DMS79 (cell line): ENCODE measurements at regions not wholly inside any gene's neighbourhood (a gene's known extent, or its start where the extent isn't known, plus 50 kb on each side); places are given as distances from the start of the nearest gene placed in this dataset.
"Not testable (repeated sequence)": the region's sequence is repeated elsewhere in the genome, so short reads cannot be mapped to it uniquely, and the experiment has no call there.

Source experiments
- DNase-seq: peaks from one replicate; lab custom pipeline; 2025; lab: John Stamatoyannopoulos, UW

DNA sequence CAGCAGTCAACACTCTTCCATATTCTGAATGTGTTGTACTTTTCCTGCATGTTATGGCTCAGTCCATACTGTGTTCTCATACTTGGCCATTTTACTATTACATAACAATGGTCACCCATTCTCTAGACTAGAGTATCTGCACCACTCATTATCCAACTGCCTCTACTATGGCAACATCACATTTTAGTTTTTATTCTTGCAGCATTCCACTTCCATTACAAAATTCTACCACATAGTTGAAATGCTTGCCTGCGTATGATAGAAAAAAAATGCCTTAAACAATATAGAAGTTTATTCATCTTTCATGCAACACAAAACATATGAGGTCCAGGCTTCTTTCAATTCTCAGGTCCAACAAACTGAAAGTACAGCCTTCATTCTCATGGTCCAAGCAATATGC is 128.0 kb downstream of the TENT5A start:
- no peak for DNase-seq

DNA sequence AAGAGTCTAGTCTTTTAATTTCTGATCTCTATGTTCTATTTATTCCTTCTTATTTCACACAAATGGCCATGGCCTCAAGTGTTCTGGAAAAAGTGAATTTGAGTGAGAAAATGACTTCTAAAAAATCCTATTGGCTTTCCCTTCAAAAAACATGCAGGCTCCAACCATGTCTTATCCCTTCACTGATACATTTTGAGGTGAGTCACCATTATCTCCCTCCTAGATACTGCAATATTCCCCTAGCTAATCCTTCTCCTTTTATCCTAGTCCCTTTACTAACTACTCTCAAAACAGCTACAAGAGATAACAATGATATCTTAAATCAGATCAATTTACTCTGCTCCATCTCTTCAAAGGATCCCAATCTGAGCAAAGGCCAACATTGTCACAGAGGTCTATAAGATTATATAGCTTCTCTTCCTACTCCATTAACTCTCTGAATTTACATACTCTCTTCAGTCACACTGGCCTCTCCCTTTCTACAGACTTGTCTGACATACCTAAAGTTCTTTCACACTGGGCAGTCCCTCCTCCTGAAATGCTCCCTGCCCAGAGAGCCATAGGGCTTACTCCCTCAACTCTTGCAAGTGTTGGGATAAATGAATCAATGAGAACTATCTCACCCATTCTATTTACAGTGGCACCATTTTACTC is 129.2 kb downstream of the TENT5A start:
- no peak for DNase-seq

DNA sequence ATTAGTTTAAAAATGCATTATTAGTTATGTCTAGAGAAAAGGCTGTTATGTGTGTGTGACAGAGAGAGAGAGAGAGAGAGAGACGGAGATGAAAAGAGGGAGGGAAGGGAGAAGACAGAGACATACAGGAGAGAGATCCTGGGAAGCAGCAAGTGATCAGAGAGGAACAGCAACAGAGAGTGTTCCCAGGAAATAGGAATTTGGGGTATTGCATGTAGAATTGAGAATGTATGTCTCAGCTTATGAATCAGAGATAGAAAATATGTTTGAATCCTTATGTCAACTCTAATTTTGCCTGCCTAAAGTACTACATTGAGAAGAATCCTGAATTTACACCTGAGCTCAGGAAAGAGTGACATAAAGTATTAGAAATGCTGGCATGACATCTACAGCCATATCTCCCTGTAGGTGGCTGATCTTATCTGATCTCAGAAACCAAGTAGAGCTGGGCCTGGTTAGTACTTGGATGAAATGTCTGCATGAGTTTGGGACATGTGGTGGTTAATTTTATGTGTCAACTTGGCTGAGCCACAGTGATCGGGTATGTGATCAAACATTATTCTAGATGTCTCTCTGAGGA is 130.6 kb downstream of the TENT5A start:
- no peak for DNase-seq

DNA sequence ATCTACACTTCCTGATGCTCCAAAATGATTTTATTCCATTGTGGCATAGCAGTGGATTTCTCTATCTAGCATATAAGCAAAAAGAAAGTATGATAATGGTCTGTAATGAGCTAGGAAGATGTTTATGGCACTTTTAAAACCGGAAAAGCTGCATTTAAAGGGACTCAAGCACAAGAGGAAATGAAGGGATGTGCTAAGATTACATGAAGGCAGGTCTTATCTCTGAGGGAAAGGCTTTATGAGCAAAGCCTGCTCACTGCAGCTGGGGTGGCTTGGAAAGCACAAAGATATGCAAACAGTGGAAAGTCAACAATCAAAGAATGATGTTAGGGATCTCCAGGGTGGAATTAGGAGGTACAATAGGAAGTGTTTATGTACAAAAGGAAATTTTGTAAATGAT is 138.2 kb downstream of the TENT5A start:
- DNase-seq, result no peak

DNA sequence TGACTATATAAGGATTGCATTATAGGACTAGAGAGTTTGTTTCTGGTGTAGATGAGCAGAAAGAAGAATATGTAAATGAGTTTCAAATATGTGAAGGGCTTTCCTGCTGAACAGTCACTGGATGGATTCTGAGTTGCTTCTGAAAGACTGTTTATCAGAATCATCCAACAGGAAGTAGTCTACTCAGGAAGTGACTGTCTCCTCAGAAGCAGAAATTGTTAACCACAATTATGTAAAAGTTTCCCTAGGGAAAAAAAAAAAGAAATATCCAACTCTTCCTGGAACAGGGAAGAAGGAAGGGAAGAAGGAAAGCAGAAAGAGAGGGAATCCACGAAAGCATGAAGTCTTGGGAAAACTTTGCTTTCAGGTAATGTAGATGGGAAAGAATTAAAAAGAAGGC is 138.9 kb downstream of the TENT5A start:
- DNase-seq, result no peak

DNA sequence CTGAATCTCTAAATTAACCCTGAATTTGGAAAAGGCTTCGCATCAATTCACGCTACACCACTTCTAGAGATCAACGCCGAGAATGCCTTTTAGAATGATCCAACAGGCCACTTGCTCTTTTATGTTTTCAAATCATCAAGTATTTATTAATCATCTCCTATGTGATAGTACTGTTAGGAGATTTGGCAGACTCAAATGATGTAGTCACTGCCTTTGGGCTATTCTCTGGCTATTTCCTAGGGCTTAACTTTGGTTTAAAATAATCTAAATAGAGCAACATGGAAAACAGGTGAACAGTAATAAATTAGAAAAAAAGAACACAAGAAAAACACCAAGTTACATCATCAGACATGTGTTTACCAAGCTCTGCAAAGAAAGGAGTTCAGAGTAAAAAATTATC is 140.3 kb downstream of the TENT5A start:
- DNase-seq, result no peak

DNA sequence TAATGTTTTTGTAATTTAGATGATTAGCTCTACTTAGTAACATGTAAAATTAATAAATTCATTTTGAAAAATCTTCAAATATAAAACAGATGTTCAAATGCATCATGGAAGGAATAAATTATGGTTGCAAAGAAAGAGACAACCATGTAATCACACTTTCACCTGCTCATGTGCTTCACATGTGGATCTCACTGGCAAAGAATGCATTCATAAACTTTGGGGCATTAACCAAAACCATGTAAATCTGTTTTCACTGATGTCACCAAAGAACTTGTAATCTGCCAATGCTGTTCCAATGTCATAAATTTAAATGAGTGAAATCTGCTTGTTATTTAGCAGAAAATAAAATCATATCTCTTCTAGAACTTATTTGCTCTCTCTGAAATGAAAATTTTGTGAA is 142.7 kb downstream of the TENT5A start:
- no peak for DNase-seq

DNA sequence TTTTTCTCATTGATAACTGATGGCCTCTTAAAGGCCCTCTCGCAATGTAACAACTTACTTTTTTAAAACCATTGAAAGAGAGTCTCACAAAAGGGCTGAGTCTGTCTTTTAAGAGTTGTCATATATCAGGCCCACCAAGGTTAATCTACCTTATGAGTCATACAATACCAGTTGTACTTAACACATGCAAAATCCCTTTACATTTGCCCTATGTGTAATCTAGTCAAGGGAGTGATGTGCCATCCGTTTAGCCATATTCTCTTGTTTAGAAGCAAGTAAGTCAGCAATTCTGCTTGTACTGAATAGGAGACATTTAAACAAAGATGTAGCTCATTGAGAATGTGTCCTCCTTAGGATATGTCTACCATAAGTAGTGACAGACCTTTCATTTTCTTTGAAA is 143.7 kb downstream of the TENT5A start:
- DNase-seq, result no peak

DNA sequence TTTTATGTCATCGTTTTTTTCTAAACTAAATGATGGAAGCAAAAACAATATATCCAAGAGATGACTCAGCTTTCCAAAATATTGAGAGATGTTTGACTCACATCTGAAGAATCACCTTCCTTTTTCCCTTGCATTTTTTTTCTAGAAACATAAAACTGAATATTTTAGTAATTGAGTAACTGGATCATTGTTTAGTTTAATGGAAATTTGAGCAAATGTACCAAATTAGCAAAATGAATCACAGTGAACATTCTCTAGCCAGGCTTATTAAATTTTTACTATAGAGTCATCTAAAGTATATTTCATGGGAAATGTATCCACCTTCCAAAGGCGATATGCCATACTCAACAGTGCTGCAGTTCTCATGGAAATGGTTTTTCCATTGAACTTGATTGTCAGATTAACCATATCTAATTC is 145.5 kb downstream of the TENT5A start:
- no peak for DNase-seq

DNA sequence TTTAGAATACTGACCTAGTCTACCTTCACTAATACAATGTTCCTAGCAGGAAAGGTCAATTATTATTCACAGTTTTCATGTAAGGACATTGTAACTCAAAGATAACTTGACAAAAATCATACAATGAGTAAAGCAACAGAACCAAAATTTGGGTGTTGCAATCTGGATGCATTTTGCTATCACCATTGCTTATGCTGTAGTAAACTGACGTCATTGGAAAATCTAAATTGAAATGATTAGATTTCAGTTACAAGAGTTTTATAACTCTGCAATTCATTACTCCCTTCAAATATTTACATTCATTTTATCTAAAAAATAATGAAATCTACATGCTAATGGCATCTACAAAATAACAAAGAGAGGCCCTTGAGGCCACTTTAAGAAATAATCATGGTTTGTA is 147.0 kb downstream of the TENT5A start:
- DNase-seq, result no peak

DNA sequence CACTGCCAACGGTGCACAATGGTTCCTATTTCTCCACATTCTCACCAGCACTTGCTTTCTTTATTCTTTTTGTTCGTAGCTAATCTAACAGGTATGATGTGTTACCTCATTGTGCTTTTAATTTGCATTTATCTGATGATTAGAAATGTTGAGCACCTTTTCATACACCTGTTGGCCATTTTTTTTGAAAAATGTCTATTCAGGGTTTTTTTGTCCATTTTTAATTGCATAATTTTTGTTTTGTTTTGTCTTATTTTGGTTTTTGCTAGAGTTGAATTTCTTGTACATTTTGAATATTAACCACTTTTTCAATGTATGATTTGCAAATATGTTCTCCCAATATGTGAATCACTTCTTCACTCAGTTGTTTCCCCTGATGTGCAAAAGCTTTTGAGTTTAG is 150.6 kb downstream of the TENT5A start:
- no peak for DNase-seq

DNA sequence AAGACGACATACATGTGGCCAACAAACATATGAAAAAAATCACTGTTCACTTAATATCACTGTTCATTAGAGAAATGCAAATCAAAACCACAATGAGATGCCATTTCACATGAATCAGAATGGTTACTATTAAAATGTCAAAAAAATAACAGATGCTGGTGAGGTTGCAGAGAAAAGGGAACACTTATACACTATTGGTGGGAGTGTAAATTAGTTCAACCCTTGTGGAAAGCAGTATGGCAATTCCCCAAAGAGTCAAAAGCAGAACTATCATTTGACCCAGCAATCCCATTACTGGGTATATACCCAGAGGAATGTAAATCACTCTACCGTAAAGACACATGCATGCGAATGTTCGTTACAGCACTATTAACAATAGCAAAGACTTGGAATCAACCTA is 152.0 kb downstream of the TENT5A start:
- not testable (repeated sequence) for DNase-seq

DNA sequence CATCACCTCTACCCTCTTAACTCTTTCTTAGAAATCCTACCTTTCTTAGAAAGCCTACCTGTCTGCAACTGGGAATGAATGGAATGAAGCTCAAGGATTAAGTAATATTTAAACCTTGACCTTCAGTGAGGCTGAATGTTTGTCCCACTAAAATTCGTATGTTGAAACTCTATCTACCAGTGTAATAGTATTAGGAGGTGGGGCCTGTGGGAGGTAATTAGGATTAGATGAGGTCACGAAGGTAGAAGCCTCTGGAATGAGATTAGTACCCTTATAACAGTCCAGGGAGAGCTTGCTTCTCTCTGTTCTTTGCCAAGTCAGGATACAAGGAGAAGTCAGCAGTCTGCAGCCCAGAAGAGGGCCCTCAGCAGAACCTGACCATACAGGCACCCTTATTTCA is 158.0 kb downstream of the TENT5A start:
- DNase-seq, result no peak

DNA sequence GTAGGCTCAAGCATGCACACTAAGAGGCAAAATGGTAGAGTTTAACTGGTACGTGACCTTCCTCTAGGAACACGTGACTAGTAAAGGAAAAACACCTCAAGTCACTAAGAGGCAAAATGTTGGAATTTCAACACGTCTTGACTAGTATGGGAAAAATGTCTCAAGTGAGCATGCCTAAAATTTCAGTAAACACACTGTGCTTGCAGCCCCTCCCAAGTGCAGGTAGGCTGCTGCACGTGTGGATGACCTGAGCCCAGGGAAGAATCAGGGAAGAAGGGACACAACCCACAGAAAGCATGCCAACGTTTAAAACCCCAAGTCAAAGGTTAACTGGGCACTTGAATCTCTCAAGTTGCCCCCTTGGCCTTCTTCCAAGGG is 162.2 kb downstream of the TENT5A start:
- DNase-seq, result no peak

DNA sequence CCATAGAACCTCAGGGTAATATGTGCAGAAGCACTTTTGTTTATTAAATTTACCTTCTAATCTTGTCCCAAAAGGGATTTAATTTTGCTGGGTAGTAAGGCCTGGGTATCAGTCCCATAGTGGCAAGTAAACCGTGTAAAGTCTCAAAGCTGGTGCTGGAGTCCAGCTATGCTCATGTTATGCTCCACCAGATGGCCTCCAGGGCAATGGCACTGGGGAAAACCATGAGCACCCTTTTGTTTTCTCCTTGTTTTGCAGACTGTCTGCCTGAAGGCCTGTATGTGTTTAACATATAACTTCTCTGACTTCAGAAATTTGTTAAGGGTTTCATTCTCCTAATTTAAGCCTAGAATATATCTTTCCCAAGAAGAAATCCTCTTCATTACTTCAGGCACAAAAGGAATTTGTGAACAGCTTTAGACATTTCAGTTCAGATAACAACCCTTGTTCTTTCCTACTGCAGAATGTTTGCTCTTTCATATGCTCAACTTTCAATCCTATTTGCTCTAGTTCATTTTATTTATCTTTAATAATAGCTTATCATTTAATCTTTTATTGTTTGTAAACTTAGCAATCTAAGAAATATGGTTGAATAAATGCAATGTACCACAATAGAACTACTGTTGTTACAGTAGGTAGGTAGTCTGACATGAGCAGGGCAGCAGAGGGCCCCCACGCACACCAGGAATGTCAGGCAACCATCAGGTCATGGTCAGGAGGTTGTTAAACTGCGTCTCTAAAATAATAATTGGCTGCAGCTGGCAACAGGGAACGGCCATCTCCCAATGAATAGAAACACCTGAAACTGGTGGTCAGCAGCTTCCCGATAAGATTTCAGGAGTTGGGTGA is 162.8 kb downstream of the TENT5A start:
- no peak for DNase-seq

DNA sequence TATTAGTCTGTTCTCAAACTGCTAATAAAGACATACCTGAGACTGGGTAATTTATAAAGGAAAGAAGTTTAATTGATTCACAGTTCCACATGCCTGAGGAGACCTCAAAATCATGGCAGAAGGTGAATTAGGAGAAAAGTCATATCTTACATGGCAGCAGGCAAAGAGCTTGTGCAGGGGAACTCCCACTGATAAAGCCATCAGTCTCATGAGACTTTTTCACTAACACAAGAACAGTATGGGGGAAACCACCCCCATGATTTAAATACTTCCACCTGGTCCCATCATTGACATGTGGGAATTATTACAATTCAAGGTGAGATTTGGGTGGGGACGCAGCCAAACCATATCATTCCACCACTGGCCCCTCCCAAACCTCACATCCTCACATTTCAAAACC is 166.8 kb downstream of the TENT5A start:
- DNase-seq, result not testable (repeated sequence)

DNA sequence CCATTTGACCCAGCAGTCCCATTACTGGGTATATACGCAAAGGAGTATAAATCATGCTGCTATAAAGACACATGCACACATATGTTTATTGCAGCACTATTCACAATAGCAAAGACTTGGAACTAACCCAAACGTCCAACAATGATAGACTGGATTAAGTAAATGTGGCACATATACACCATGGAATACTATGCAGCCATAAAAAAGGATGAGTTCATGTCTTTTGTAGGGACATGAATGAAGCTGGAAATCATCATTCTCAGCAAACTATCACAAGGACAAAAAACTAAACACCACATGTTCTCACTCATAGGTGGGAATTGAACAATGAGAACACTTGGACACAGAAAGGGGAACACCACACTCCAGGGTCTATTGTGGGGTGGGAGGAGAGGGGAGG is 168.3 kb downstream of the TENT5A start:
- not testable (repeated sequence) for DNase-seq

DNA sequence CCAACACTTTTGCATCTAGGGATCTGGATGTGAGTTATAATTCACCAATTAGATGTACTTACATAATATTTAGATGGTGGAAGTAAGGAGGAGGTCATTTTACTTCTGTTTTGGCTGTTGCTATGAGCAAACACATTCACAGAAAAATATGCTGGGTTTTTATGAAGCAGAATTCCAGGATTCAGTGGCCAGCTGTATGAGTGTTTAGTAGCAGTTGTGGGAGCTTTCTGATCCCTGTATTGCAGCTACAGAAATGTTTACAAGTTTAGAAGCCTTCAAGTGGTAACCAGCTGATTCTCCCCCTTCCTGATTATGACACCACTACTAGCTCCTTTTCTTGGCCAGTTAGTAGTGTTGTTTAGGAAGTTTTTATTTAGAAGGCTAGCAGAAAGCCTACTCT is 177.0 kb downstream of the TENT5A start:
- DNase-seq, result no peak

DNA sequence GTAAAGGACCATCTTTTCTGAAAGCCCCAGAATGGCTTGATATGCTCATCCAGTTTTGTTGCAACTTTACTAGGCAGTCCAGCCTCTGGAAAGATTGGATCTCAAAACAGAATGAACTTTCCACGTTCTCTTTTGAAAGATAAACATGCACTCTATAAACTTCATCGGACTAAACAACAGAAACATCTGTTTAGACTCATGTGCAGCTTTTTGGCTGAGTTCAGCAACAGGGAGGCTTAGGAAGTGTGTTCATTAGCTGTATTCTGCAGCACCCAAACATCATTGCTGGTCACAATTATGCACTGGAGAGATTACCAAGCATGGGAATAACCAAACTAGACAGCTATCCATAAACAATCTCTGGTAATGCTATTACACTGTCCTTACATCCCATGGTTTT is 180.5 kb downstream of the TENT5A start:
- no peak for DNase-seq

DNA sequence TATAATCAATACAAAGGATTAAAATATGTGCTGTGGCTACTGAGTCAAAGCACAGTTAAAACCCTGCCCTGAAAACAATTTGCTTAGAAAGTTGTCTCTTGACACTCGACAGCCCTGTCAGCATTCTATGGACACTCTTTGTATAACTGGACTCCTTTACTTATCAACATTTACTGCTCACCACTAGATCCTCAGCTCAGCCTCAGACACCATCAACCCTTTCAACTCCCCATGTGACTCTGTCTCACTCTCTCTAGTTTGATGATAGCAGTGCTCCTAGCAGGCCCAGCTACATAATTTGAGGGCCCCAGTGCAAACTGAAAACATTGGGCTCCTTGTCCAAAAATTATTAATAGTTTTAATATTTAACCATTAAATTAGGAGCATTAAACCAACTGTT is 181.8 kb downstream of the TENT5A start:
- no peak for DNase-seq

DNA sequence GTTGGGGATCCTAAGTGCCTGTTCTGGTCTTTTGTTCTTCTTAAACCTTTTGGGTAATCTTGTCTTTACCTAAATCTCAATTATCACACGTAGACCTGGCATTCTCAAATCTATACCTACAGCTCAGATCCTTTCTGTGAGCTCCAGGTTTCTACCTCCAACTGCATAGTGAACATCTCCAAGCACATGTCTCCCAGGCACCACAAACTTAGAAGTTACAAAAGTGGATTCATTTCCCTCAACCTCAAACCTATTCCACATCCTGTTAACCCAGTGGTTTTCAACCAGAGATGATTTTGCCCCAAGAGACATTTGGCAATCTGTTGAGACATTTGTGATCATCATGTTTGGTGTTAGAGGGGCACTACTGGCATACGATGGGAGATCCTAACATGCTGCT is 183.5 kb downstream of the TENT5A start:
- no peak for DNase-seq

DNA sequence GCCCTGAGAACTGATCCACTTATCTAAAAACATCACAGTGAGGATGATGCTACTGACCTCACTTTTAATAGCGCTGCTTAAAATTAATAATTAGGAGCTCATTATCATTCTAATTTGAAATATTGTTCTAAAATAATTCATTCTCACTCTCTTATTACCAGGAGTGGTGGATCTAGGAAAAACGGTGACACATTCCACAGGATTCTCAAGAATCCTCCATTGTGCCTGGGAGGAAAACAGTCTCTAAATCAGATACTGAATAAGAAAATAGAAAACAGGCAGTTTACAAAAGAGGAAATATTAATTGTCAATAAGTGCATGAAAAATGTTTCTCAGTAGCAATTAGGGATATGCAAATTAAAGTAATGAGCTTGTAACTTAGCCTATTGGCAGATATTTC is 187.4 kb downstream of the TENT5A start:
- DNase-seq, result no peak

DNA sequence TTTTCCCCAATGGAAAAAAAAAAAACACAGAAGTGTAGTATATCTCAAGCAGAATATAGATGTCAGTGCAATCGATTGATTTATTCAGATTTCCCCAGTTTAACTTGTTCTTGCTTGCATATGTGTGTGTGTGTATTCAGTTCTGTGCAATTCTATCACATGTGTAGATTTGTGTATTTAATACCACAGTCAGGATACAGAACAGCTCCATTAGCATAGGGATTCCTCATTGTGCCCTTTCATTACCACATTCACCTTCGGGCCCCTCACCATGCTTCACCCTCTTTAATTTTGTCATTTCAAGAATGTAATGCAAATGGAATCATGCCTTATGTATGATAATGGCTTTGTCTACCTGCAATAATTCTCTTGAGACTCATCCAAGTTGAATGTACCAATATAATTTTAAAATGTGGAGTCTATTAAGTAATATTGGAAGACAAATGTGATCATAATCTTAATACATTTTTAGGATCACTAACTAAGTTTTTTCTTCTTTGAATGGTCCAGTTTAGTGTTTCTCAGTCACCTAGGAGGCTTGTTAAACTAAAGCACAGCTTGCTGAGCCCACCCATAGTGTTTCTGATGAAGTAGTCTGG is 187.9 kb downstream of the TENT5A start:
- no peak for DNase-seq
